ENCODE measurements at regions not wholly inside any gene's neighbourhood (a gene's known extent, or its start where the extent isn't known, plus 50 kb on each side); places are given as distances from the start of the nearest gene placed in this dataset.

DNA sequence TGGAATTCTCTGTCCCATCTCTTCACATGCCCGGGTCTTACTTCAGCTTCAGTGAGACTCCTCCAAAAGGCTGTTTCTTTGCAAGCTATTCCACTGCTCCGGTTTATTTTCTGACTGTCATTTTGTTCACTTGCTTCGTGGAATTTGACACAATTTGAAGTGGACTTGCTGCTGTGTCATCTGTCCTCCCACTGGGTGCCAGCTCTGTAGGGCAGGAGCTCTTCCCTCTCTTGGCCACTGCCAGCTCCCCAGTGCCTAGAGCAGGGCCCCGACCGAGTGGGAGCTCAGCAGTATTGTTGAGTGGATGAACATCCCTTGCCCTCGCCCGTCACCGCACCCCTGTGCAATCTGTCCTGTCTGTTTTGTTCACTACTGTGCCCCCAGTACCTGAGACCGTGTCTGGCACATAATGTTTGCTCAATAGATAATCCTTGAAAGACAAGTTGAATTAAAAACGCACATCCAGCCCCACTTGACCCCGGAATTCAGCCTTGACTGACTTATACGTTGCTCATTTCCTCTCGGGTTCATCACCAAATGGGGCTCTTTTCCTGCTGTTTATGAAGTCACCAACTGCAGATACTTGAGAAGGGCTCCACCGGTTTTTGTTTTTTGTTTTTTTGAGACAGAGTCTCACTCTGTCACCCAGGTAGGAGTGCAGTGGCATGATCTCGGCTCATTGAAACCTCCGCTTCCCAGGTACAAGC lies 170.3 kb upstream of the KCNG1 start:
- no peaks in the 10 kb centered on the region for H3K36me3 ChIP-seq
- DNase-seq (ENCODE audit: low read depth in 1 of 2, low spot score in 1 of 2): no peak
- no peaks in the 10 kb centered on the region for H3K27me3 ChIP-seq
- H3K4me1 ChIP-seq (ENCODE audit: low read depth): peaks cover 15% of the 10 kb centered on the region
- no peaks in the 10 kb centered on the region for H3K9me3 ChIP-seq (ENCODE audit: low read depth)
- H3K27ac ChIP-seq: no peak overlapping the region
- TF ChIP-seq, protein P1, sequence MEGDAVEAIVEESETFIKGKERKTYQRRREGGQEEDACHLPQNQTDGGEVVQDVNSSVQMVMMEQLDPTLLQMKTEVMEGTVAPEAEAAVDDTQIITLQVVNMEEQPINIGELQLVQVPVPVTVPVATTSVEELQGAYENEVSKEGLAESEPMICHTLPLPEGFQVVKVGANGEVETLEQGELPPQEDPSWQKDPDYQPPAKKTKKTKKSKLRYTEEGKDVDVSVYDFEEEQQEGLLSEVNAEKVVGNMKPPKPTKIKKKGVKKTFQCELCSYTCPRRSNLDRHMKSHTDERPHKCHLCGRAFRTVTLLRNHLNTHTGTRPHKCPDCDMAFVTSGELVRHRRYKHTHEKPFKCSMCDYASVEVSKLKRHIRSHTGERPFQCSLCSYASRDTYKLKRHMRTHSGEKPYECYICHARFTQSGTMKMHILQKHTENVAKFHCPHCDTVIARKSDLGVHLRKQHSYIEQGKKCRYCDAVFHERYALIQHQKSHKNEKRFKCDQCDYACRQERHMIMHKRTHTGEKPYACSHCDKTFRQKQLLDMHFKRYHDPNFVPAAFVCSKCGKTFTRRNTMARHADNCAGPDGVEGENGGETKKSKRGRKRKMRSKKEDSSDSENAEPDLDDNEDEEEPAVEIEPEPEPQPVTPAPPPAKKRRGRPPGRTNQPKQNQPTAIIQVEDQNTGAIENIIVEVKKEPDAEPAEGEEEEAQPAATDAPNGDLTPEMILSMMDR (IDR thresholded peaks at IDR 0.05; ENCODE audit: low read depth, low read length): no peak
- no peak overlapping the region for H3K4me3 ChIP-seq

DNA sequence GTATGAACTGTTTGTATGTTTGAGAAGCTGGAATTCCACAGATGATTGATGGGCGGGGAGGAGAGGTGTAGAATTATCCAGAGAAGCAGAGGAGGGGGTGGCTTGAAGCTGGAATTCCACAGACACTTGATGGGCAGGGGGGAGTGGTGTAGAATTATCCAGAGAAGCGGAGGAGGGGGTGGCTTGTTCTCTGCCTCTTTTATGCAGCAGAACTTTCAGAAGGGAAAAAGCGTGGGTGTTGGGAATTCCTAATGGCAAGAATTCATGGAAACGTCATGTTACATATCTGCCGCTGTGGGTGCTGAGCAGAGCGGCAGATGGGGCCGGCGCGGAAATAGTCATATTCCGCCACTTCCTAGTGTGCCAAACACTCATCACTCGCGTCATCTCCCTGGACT lies 167.9 kb upstream of the KCNG1 start:
- peak; percentile 41 to 71 for DNase-seq (ENCODE audit: low read depth in 1 of 2, low spot score in 1 of 2)
- H3K27ac ChIP-seq: peak overlapping the region; percentile 59
- peaks cover 15% of the 10 kb centered on the region for H3K4me1 ChIP-seq (ENCODE audit: low read depth)
- H3K9me3 ChIP-seq (ENCODE audit: low read depth): no peaks in the 10 kb centered on the region
- TF ChIP-seq, protein P1 (IDR thresholded peaks at IDR 0.05; ENCODE audit: low read depth, low read length): no peak
- no peaks in the 10 kb centered on the region for H3K27me3 ChIP-seq
- H3K36me3 ChIP-seq: no peaks in the 10 kb centered on the region
- H3K4me3 ChIP-seq: no peak overlapping the region

DNA sequence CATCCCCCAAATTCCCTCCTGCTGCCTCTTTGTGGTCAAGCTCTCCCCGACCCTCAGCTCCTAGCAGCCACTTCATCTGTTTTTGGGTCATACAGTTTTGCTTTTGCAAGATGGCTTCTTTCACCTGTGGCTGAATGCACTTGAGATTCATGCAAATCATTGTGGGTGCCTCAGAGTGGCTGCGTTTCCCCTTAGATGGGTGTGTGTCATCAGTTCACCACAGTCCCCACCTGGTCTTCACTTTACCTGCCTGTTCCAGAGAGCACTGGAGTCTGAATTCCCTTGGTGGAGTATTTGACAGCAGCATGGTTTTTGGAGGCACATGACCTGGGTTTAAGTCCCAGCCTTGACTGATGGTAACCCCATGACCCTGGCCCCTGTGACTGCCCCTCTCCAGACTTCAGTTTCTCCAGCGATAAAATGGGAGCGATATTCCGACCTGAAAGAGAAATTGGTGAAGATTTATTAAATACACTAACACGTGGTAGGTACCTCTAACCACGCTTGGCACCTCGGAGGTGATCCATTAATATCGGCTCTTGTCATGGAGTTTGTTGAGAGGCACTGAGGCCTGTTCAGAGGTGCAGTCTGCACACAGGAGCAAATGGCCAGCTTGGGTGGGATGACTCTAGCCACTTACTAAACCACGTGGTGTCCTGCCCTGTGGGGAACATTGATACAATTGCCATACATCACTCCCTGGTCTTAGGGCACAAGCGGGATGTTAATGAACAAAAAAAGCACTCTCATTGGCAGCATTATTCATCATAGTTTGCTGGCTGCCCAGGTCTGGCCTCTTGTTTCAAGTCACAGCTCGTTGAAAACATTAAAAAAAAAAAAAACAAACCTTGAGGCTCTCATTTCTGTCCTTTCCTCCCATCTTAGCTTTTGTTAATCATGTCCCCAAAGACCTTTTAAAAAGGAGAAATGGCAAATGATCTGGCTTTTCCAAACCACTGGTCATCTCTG lies 167.2 kb upstream of the KCNG1 start:
- Histone ChIP-seq H3K4me3 (no peak overlapping the region), H3K4me1 (ENCODE audit: low read depth) (peaks cover 15% of the 10 kb centered on the region), H3K36me3 (no peaks in the 10 kb centered on the region), H3K27me3 (no peaks in the 10 kb centered on the region), H3K9me3 (ENCODE audit: low read depth) (no peaks in the 10 kb centered on the region), H3K27ac (peak overlapping the region; percentile 59)
- TF ChIP-seq, protein P1 (IDR thresholded peaks at IDR 0.05; ENCODE audit: low read depth, low read length): no peak
- no peak for DNase-seq (ENCODE audit: low read depth in 1 of 2, low spot score in 1 of 2)

DNA sequence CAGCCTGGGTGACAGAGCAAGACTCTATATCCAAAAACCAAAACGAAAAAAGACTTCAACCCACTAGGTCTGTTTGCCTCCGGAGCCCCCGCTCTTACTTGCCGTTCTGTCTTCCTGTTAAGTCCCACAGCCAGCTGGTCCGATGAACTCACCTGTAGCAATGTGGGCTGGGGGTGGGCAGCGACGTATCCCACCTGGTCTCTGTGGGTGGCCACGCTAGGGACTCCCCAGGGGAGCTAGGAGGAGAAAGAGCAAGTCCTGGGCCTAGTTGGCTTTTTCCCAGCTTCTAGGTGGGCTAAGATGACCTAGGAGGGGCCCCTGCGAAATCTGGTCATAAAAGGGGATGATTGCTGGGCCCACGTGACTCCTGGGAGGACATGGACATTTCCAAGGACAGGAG lies 166.0 kb upstream of the KCNG1 start:
- H3K9me3 ChIP-seq (ENCODE audit: low read depth): no peaks in the 10 kb centered on the region
- TF ChIP-seq, protein P1 (IDR thresholded peaks at IDR 0.05; ENCODE audit: low read depth, low read length): no peak
- H3K27me3 ChIP-seq: no peaks in the 10 kb centered on the region
- no peak overlapping the region for H3K27ac ChIP-seq
- no peaks in the 10 kb centered on the region for H3K36me3 ChIP-seq
- peaks cover 15% of the 10 kb centered on the region for H3K4me1 ChIP-seq (ENCODE audit: low read depth)
- no peak for DNase-seq (ENCODE audit: low read depth in 1 of 2, low spot score in 1 of 2)
- H3K4me3 ChIP-seq: no peak overlapping the region

DNA sequence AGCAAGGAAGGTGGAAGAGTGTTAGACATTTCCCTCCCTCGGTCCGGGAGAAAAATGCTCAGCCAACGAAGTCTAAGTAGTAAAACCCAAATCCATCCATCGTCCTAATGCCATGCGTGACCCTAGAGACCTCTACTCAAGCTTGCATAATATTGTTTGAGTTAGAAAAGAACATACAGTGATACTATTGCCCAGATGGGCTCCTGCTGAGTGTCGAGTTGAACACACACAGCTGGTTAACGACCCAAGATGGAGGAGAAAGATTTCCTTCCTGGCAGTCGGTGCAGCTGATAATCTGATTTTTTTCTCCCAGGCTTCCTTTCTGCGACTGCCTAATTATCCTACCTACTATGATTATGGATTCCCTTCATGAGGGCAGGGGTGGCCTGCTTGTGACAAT lies 164.4 kb upstream of the KCNG1 start:
- H3K27me3 ChIP-seq: no peaks in the 10 kb centered on the region
- H3K36me3 ChIP-seq: no peaks in the 10 kb centered on the region
- H3K9me3 ChIP-seq (ENCODE audit: low read depth): no peaks in the 10 kb centered on the region
- no peak overlapping the region for H3K4me3 ChIP-seq
- peaks cover 15% of the 10 kb centered on the region for H3K4me1 ChIP-seq (ENCODE audit: low read depth)
- TF ChIP-seq, protein P1 (IDR thresholded peaks at IDR 0.05; ENCODE audit: low read depth, low read length): no peak
- no peak for DNase-seq (ENCODE audit: low read depth in 1 of 2, low spot score in 1 of 2)
- no peak overlapping the region for H3K27ac ChIP-seq
